WI38 (cell line): ENCODE measurements at regions not wholly inside any gene's neighbourhood (a gene's known extent, or its start where the extent isn't known, plus 50 kb on each side); places are given as distances from the start of the nearest gene placed in this dataset.

Experiments used
- H3K4me3 ChIP-seq: 2 replicates; pipeline ENCODE4 v1.5.1; 2011; ENCODE audit warnings: low read depth, mild to moderate bottlenecking, control low read depth, low read length
- CTCF ChIP-seq: IDR thresholded peaks from 2 replicates; pipeline ENCODE4 v1.5.1; 2012; ENCODE audit warnings: low read depth, mild to moderate bottlenecking, control low read depth, low read length

GRCh38 chr2:193517615-193518014 is 1322.9 kb upstream of the TMEFF2 start:
- no peak overlapping the region for H3K4me3 ChIP-seq
- no peak for TF ChIP-seq CTCF

- H3K4me3 ChIP-seq, result no peak overlapping the region
- no peak for TF ChIP-seq CTCF
Measured at GRCh38 chr2:193506035-193506434, 1311.3 kb upstream of the TMEFF2 start.

GRCh38 chr2:193505620-193506019 is 1310.9 kb upstream of the TMEFF2 start:
- no peak overlapping the region for H3K4me3 ChIP-seq
- no peak for TF ChIP-seq CTCF

GRCh38 chr2:193502363-193503035 is 1307.8 kb upstream of the TMEFF2 start:
- H3K4me3 ChIP-seq, result peak overlapping the region; percentile 57
- TF ChIP-seq CTCF, result peak; percentile 26; the same call in 1 of the 2 replicates

- H3K4me3 ChIP-seq, result no peak overlapping the region
- TF ChIP-seq CTCF, result no peak
Measured at GRCh38 chr2:193496786-193497185, 1302.1 kb upstream of the TMEFF2 start.

- H3K4me3 ChIP-seq, result no peak overlapping the region
- TF ChIP-seq CTCF, result no peak
Measured at GRCh38 chr2:193482557-193482956, 1287.8 kb upstream of the TMEFF2 start.

GRCh38 chr2:193480187-193480586 is 1285.5 kb upstream of the TMEFF2 start:
- H3K4me3 ChIP-seq, result no peak overlapping the region
- TF ChIP-seq CTCF, result no peak
